ENCODE measurements at regions not wholly inside any gene's neighbourhood (a gene's known extent, or its start where the extent isn't known, plus 50 kb on each side); places are given as distances from the start of the nearest gene placed in this dataset.
A peak's percentile ranks its signal among the peaks of the same experiment; 100 is the strongest.

DNA sequence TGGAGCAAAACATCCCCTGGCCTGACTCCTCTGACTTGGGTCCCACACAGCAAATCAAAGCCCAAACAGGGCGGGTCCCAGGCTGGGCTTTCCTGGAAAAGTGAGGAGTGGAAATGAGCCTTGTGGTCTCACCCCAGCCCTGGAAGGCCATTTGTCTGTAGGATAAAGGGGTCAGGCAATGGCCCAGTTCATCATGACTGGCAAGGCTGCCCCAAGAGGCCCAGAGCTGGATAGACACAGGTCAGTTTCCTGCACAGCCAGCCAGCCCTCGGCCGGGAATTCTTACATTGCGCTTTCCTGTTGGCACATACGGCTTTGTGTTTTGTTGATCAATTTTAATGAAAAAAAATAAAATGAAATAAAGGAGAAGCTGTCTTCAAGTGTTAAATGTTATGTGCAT, 174.3 kb downstream of the TSHZ3 start:
- DNase-seq = peak; percentile 22
- H3K79me1 ChIP-seq (ENCODE audit: insufficient read depth, low read depth, low read length, poor library complexity, severe bottlenecking) = no peaks in the 10 kb centered on the region
- Mint-ChIP-seq H3K4me1 (no peaks in the 10 kb centered on the region), H3K36me3 (ENCODE audit: insufficient read depth in 1 of 3, low read depth in 3 of 3) (no peaks in the 10 kb centered on the region; a peak in 1 of 7 replicates), H3K9me3 (peaks cover 0 to 3% of the 10 kb centered on the region in 2 experiments; a peak in 2 of 5 replicates), H3K27ac (no peak overlapping the region; a peak in 1 of 7 replicates), H3K27me3 (ENCODE audit: low read depth) (peaks cover 3% of the 10 kb centered on the region; the same call in 1 of the 2 replicates), H3K4me3 (no peak overlapping the region)
- H3K9me3 ChIP-seq (ENCODE audit: control insufficient read depth, low read depth, low read length) = no peaks in the 10 kb centered on the region
- H2AK5ac ChIP-seq (ENCODE audit: insufficient read length, low read length) = no peak overlapping the region
- no peak overlapping the region for H3K4me2 ChIP-seq (ENCODE audit: insufficient read depth, insufficient read length, low read length)
- H3K27me3 ChIP-seq (ENCODE audit: insufficient read depth, low read length) = no peaks in the 10 kb centered on the region
- no CpG with 5 or more reads among the region's 5 CpGs for WGBS (ENCODE audit: extremely low coverage, insufficient read length, low lambda C conversion rate)
- no peaks in the 10 kb centered on the region for H4K20me1 ChIP-seq (ENCODE audit: control insufficient read depth, insufficient read depth, insufficient read length)
- H2BK12ac ChIP-seq (ENCODE audit: insufficient read length, low read depth, low read length) = no peak overlapping the region
- no peak overlapping the region for H3K27ac ChIP-seq (ENCODE audit: insufficient read length, low read depth, low read length)
- no peak overlapping the region for H3K4ac ChIP-seq (ENCODE audit: low read depth, low read length)
- TF ChIP-seq, protein P1, sequence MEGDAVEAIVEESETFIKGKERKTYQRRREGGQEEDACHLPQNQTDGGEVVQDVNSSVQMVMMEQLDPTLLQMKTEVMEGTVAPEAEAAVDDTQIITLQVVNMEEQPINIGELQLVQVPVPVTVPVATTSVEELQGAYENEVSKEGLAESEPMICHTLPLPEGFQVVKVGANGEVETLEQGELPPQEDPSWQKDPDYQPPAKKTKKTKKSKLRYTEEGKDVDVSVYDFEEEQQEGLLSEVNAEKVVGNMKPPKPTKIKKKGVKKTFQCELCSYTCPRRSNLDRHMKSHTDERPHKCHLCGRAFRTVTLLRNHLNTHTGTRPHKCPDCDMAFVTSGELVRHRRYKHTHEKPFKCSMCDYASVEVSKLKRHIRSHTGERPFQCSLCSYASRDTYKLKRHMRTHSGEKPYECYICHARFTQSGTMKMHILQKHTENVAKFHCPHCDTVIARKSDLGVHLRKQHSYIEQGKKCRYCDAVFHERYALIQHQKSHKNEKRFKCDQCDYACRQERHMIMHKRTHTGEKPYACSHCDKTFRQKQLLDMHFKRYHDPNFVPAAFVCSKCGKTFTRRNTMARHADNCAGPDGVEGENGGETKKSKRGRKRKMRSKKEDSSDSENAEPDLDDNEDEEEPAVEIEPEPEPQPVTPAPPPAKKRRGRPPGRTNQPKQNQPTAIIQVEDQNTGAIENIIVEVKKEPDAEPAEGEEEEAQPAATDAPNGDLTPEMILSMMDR (conservative IDR thresholded peaks at IDR 0.05) = no peak
- H3K14ac ChIP-seq (ENCODE audit: insufficient read depth, low read length) = no peak overlapping the region
- H4K91ac ChIP-seq (ENCODE audit: insufficient read length, low read depth, low read length) = no peak overlapping the region
- H4K5ac ChIP-seq (ENCODE audit: insufficient read length, low read depth, low read length) = no peak overlapping the region
- no peak overlapping the region for H3K56ac ChIP-seq (ENCODE audit: insufficient read length, low read depth, low read length)
- no peak overlapping the region for H2AFZ ChIP-seq (ENCODE audit: low read length)
- no peaks in the 10 kb centered on the region; the same call in 1 of the 2 replicates for H3K4me1 ChIP-seq (ENCODE audit: insufficient read depth, low read length)
- no peak overlapping the region for H2BK5ac ChIP-seq (ENCODE audit: insufficient read length, low read length)
- H2BK15ac ChIP-seq (ENCODE audit: low read depth, low read length) = no peak overlapping the region
- no peak overlapping the region for H2BK120ac ChIP-seq (ENCODE audit: low read depth, low read length, poor library complexity, severe bottlenecking)
- no peaks in the 10 kb centered on the region for H3K23me2 ChIP-seq (ENCODE audit: insufficient read length, low read depth, low read length, poor library complexity, severe bottlenecking)
- no peak overlapping the region for H3K18ac ChIP-seq (ENCODE audit: insufficient read length, low read depth, low read length)
- no peak overlapping the region for H2BK20ac ChIP-seq (ENCODE audit: low read depth, low read length, poor library complexity, severe bottlenecking)
- no peak overlapping the region for H4K8ac ChIP-seq (replicated peaks; ENCODE audit: insufficient read length, low read depth, low read length)
- no peaks in the 10 kb centered on the region for H3K79me2 ChIP-seq (ENCODE audit: insufficient read depth, low read length)
- no peak overlapping the region for H3K9ac ChIP-seq (ENCODE audit: extremely low read depth, insufficient read length, low read length)
- H3T11ph ChIP-seq (ENCODE audit: low read length) = no peak overlapping the region
- no peak overlapping the region for H3K23ac ChIP-seq (ENCODE audit: insufficient read length, low read depth, low read length)

Measured in H9 (cell line).